Vagina (tissue), 2 donors: ENCODE measurements at regions not wholly inside any gene's neighbourhood (a gene's known extent, or its start where the extent isn't known, plus 50 kb on each side); places are given as distances from the start of the nearest gene placed in this dataset.

ENCODE experiments used
- DNase-seq, 2 donors: peaks; one replicate each; pipeline ENCODE4 v3.0.0-alpha.2; 2017; ENCODE audit errors: extremely low spot score in 2 of 2
- H3K27ac ChIP-seq: fragments of 200-600 bp; sonication (generic); one replicate; pipeline ENCODE4 v1.5.1; 2019
- H3K27me3 ChIP-seq: fragments of 200-600 bp; sonication (generic); one replicate; pipeline ENCODE4 v1.5.1; 2019
- H3K36me3 ChIP-seq, 2 donors: fragments of 200-600 bp; sonication (generic); one replicate each; pipeline ENCODE4 v1.5.1; 2017 to 2019
- H3K4me1 ChIP-seq: fragments of 200-600 bp; sonication (generic); one replicate; pipeline ENCODE4 v1.5.1; 2019
- H3K4me3 ChIP-seq, 2 donors: fragments of 200-600 bp; sonication (generic); 1 replicate in 1 of 2; 2 replicates in 1 of 2; pipeline ENCODE4 v1.5.1; 2016 to 2019
- H3K9me3 ChIP-seq: fragments of 200-600 bp; sonication (generic); one replicate; pipeline ENCODE4 v1.5.1; 2019
- POLR2A ChIP-seq, 2 donors: fragments of 450-650 bp; IDR thresholded peaks; one replicate each; pipeline ENCODE4 v1.6.1; 2017; ENCODE audit warnings: antibody characterized with exemption in 2 of 2, mild to moderate bottlenecking in 2 of 2, moderate library complexity in 2 of 2
- POLR2AphosphoS5 ChIP-seq, 2 donors: sonication (generic); formaldehyde crosslinking; IDR thresholded peaks; one replicate each; pipeline ENCODE4 v1.9.0; 2017; ENCODE audit warnings: antibody characterized with exemption in 2 of 2, mild to moderate bottlenecking in 2 of 2, low read depth in 1 of 2; ENCODE audit not compliant: insufficient read depth in 1 of 2
- intact Hi-C: fragments of 100-400 bp; cut with DNase I; formaldehyde crosslinking; loops from one replicate; pipeline ENCODE4 v1.15.1; 2023
- TF ChIP-seq, protein P1 (sequence below), 3 experiments: fragments of 450-650 bp in 2 of 3; fragments of 200-600 bp in 1 of 3; sonication (generic) in 1 of 3; IDR thresholded peaks; one replicate each; pipeline ENCODE4 v1.5.1; 2017 to 2019; ENCODE audit warnings: antibody characterized with exemption in 3 of 3, mild to moderate bottlenecking in 2 of 3, moderate library complexity in 2 of 3

DNA sequence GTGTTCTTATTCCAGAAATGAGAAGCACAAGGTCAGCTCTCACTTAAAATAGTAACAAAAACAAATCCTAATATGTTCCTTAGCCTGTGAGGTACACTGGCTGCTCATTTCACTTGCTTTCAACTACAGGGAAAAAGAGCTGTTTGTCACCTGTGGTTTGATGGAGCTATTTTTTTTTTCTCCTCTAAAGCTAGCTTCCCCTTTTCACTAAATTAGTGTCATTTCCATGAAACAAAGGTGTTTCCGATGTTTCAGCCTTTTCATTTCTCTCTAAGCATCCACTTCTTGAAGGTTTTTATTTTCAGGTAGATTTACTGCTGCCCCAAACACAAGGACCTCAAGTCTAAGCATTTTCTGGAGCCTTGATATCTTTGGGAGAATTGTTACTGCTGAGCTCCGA, 148.6 kb downstream of the RBMX2 start:
- no peaks in the 10 kb centered on the region for H3K27me3 ChIP-seq
- no peak overlapping the region for H3K4me3 ChIP-seq
- no peak for TF ChIP-seq POLR2AphosphoS5 (IDR thresholded peaks at IDR 0.05; ENCODE audit: insufficient read depth in 1 of 2, low read depth in 1 of 2)
- TF ChIP-seq, protein P1, sequence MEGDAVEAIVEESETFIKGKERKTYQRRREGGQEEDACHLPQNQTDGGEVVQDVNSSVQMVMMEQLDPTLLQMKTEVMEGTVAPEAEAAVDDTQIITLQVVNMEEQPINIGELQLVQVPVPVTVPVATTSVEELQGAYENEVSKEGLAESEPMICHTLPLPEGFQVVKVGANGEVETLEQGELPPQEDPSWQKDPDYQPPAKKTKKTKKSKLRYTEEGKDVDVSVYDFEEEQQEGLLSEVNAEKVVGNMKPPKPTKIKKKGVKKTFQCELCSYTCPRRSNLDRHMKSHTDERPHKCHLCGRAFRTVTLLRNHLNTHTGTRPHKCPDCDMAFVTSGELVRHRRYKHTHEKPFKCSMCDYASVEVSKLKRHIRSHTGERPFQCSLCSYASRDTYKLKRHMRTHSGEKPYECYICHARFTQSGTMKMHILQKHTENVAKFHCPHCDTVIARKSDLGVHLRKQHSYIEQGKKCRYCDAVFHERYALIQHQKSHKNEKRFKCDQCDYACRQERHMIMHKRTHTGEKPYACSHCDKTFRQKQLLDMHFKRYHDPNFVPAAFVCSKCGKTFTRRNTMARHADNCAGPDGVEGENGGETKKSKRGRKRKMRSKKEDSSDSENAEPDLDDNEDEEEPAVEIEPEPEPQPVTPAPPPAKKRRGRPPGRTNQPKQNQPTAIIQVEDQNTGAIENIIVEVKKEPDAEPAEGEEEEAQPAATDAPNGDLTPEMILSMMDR (IDR thresholded peaks at IDR 0.05): no peak
- TF ChIP-seq POLR2A (IDR thresholded peaks at IDR 0.05): no peak
- no peak overlapping the region for H3K27ac ChIP-seq
- no peak for DNase-seq
- H3K36me3 ChIP-seq: no peaks in the 10 kb centered on the region
- H3K4me1 ChIP-seq: no peaks in the 10 kb centered on the region
- no peaks in the 10 kb centered on the region for H3K9me3 ChIP-seq
- intact Hi-C loops: no loop called here

DNA sequence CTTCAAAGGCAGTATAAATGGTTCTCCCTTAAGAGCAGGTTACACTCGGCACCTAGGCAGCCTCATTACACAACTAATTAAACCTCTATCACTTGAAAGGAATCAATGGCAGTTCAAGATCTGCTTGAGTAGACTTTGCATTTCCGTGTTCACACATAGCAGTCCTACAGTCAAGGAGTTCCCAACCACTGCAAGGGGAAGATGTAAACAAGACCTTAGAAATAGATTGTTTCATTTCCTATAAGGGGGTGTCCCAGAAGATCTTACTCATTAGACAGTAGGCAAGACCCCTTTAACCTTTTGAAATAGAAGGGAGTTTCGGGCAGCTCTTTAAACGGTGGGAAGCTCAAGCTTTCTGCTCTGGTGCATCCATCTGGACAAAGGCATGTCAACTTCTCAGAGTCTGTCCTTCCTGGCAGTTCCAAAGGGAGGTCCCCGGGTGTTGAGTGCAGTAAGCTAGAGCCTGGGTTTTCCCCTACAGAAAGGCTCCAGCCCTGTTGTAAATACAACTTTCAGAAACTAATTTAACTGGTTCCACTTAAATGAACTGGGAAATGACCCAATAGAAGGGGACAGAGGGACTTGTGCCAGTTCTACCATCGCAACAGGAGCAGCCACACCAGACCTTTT, 150.8 kb downstream of the RBMX2 start:
- H3K9me3 ChIP-seq: no peaks in the 10 kb centered on the region
- no peaks in the 10 kb centered on the region for H3K27me3 ChIP-seq
- no peaks in the 10 kb centered on the region for H3K4me1 ChIP-seq
- no peaks in the 10 kb centered on the region for H3K36me3 ChIP-seq
- TF ChIP-seq, protein P1 (IDR thresholded peaks at IDR 0.05): no peak
- TF ChIP-seq POLR2AphosphoS5 (IDR thresholded peaks at IDR 0.05; ENCODE audit: insufficient read depth in 1 of 2, low read depth in 1 of 2) (no peak), POLR2A (IDR thresholded peaks at IDR 0.05) (no peak)
- no peak overlapping the region for H3K27ac ChIP-seq
- DNase-seq: no peak
- no peak overlapping the region for H3K4me3 ChIP-seq
- intact Hi-C loops: no loop called here

DNA sequence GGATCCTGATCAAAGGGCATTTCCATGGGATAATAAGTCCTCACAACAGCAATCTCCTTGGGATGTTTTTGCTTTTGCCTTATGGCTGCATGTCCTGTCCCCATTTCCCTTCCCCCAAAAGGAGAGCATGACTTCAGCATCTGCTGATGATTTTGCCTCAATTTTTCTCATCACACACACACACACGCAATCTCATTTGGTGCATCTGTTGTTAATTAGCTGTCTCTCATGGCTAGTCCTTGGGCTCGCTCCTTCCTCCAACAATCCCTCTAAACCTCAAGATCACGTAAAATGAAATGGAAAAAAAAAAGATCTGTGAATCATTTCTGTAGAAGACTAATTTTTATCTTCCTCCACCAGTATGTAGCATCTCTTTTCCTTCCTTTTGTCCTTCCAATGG, 153.6 kb downstream of the RBMX2 start:
- DNase-seq: no peak
- H3K27ac ChIP-seq: no peak overlapping the region
- no peak overlapping the region for H3K4me3 ChIP-seq
- H3K4me1 ChIP-seq: no peaks in the 10 kb centered on the region
- H3K27me3 ChIP-seq: no peaks in the 10 kb centered on the region
- H3K36me3 ChIP-seq: no peaks in the 10 kb centered on the region
- no peaks in the 10 kb centered on the region for H3K9me3 ChIP-seq
- intact Hi-C loops: no loop called here
- TF ChIP-seq POLR2AphosphoS5 (IDR thresholded peaks at IDR 0.05; ENCODE audit: insufficient read depth in 1 of 2, low read depth in 1 of 2): no peak
- no peak for TF ChIP-seq POLR2A (IDR thresholded peaks at IDR 0.05)
- TF ChIP-seq, protein P1 (IDR thresholded peaks at IDR 0.05): no peak

DNA sequence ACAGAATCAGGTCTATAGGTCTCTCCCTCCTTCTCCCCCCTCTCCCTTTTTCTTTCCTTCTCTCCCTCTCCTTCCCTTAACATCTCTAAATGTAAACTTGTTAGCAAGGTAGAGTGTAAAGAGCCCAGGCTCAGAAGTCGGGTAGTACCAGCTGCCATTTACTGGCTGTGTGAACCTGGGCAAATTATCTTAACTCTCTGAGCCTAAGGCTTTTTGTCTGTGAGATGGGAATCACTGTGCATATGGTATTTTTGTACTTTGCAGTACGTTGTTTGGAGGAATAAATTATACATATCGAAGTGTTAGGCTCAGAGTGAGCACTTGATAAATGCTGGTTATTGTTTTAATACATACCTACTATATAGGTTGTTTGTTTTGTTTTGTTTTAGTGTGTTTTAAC, 154.0 kb downstream of the RBMX2 start:
- Histone ChIP-seq H3K9me3 (no peaks in the 10 kb centered on the region), H3K36me3 (no peaks in the 10 kb centered on the region), H3K4me3 (no peak overlapping the region), H3K27ac (no peak overlapping the region), H3K4me1 (no peaks in the 10 kb centered on the region), H3K27me3 (no peaks in the 10 kb centered on the region)
- DNase-seq: no peak
- intact Hi-C loops: no loop called here
- TF ChIP-seq POLR2AphosphoS5 (IDR thresholded peaks at IDR 0.05; ENCODE audit: insufficient read depth in 1 of 2, low read depth in 1 of 2) (no peak), POLR2A (IDR thresholded peaks at IDR 0.05) (no peak)
- TF ChIP-seq, protein P1 (IDR thresholded peaks at IDR 0.05): no peak

DNA sequence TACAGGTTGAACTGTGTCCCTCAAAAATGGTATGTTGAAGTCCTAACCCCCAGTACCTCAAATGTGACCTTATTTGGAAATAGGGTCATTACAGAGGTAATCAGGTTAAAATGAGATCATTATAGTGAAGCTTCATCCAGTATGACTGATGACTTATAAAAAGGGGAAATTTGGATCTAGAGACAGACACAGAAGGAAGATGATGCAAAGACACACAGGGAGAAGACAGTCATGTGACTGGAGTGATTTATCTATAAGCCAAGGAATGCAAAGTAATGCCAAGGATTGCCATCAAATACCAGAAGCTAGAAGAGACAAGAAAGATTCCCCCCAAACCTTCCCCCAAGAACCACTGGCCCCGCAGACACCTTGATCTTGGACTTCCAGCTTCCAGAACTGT, 155.2 kb downstream of the RBMX2 start:
- no peaks in the 10 kb centered on the region for H3K27me3 ChIP-seq
- TF ChIP-seq POLR2AphosphoS5 (IDR thresholded peaks at IDR 0.05; ENCODE audit: insufficient read depth in 1 of 2, low read depth in 1 of 2) (no peak), POLR2A (IDR thresholded peaks at IDR 0.05) (no peak)
- TF ChIP-seq, protein P1 (IDR thresholded peaks at IDR 0.05): no peak
- DNase-seq: no peak
- no peak overlapping the region for H3K4me3 ChIP-seq
- no peak overlapping the region for H3K27ac ChIP-seq
- no peaks in the 10 kb centered on the region for H3K4me1 ChIP-seq
- intact Hi-C loops: no loop called here
- H3K9me3 ChIP-seq: no peaks in the 10 kb centered on the region
- H3K36me3 ChIP-seq: no peaks in the 10 kb centered on the region
